Gastrocnemius medialis (tissue), 4 donors: ENCODE measurements at regions not wholly inside any gene's neighbourhood (a gene's known extent, or its start where the extent isn't known, plus 50 kb on each side); places are given as distances from the start of the nearest gene placed in this dataset.

Experiments
- CTCF ChIP-seq, 5 experiments: fragments of 450-650 bp in 3 of 5; fragments of 200-600 bp in 2 of 5; sonication (generic) in 2 of 5; IDR thresholded peaks in 4 of 5; conservative IDR thresholded peaks in 1 of 5; 1 replicate in 4 of 5; 2 replicates in 1 of 5; pipeline ENCODE4 v1.5.1; 2016 to 2019; ENCODE audit warnings: antibody characterized with exemption in 5 of 5, mild to moderate bottlenecking in 3 of 5, moderate library complexity in 3 of 5
- POLR2A ChIP-seq, 2 donors: fragments of 450-650 bp; IDR thresholded peaks; one replicate each; pipeline ENCODE4 v1.6.1; 2017; ENCODE audit warnings: antibody characterized with exemption in 2 of 2, mild to moderate bottlenecking in 2 of 2, moderate library complexity in 2 of 2

GRCh38 chr16:80189476-80190175 is 351.2 kb upstream of the DYNLRB2 start:
- TF ChIP-seq POLR2A (IDR thresholded peaks at IDR 0.05) = no peak
- TF ChIP-seq CTCF (IDR thresholded peaks at IDR 0.05 in 4 of 5, conservative IDR thresholded peaks at IDR 0.05 in 1 of 5) = no peak
